Endothelial cell of umbilical vein (primary cell): ENCODE measurements at regions not wholly inside any gene's neighbourhood (a gene's known extent, or its start where the extent isn't known, plus 50 kb on each side); places are given as distances from the start of the nearest gene placed in this dataset.

Experiments
- BruUV-seq: library from RNA; stranded (reverse); fragments of 400-500 nt; replicated peaks from 2 replicates; lab custom pipeline; 2021; lab: Mats Ljungman, UMichigan
- CTCF ChIA-PET: fragments of 300-600, 350-600 bp; sonication (Branson Sonifier 250); formaldehyde crosslinking; loops from one replicate; lab custom pipeline; 2021; ENCODE audit warnings: antibody characterized with exemption, inconsistent platforms; lab: Charles Lee
- POLR2A ChIA-PET: fragments of 300-600, 350-600 bp; sonication (Branson Sonifier 250); formaldehyde crosslinking; loops from one replicate; lab custom pipeline; 2021; ENCODE audit warnings: antibody characterized with exemption, inconsistent platforms; lab: Charles Lee
- DNase-seq: peaks from one replicate; pipeline ENCODE4 v3.0.0-alpha.2; 2011; ENCODE audit warnings: low read depth, low spot score
- FAIRE-seq: peaks from 2 replicates; lab custom pipeline; 2011; peaks lifted over from hg19 to GRCh38; lab: Jason Lieb, UNC
- H2AFZ ChIP-seq: 2 replicates; pipeline ENCODE4 v1.6.0; 2012; ENCODE audit warnings: low read depth, low read length, control low read depth, inconsistent platforms
- H3K27ac ChIP-seq: 2 replicates; pipeline ENCODE4 v1.5.1; 2011; ENCODE audit warnings: low read depth, mild to moderate bottlenecking, control low read depth, low read length, moderate library complexity; ENCODE audit not compliant: insufficient read depth
- H3K27me3 ChIP-seq, 2 experiments: 2 replicates each; pipeline versions ENCODE4 v1.6.0 to v1.6.1; 2011; ENCODE audit warnings: low read length in 2 of 2, mixed read lengths in 1 of 2; ENCODE audit not compliant: control insufficient read depth in 2 of 2, insufficient read depth in 2 of 2
- H3K36me3 ChIP-seq, 2 experiments: 2 replicates in 1 of 2; 3 replicates in 1 of 2; pipeline ENCODE4 v1.5.1; 2011; ENCODE audit warnings: low read length in 2 of 2, mild to moderate bottlenecking in 1 of 2, moderate library complexity in 1 of 2; ENCODE audit not compliant: control insufficient read depth in 2 of 2, insufficient read depth in 2 of 2; ENCODE audit errors: extremely low read depth in 1 of 2
- H3K4me1 ChIP-seq: 3 replicates; pipeline ENCODE4 v1.5.1; 2011; ENCODE audit warnings: mild to moderate bottlenecking, low read length; ENCODE audit not compliant: control insufficient read depth, insufficient read depth; ENCODE audit errors: extremely low read depth
- H3K4me2 ChIP-seq: 2 replicates; pipeline ENCODE4 v1.6.1; 2011; ENCODE audit warnings: low read length, control low read depth, mixed read lengths; ENCODE audit not compliant: insufficient read depth
- H3K4me3 ChIP-seq, 3 experiments: fragments of 200-600 bp in 1 of 3; sonication (generic), shearing (Covaris generic) in 1 of 3; replicated peaks in 1 of 3; 2 replicates each; pipeline ENCODE4 v1.5.1; 2011 to 2016; ENCODE audit warnings: control low read depth in 3 of 3, low read length in 3 of 3, mild to moderate bottlenecking in 2 of 3, inconsistent platforms in 1 of 3, low read depth in 1 of 3, moderate library complexity in 1 of 3; ENCODE audit not compliant: insufficient read depth in 1 of 3
- H3K79me2 ChIP-seq: 2 replicates; pipeline ENCODE4 v1.6.0; 2012; ENCODE audit warnings: low read length, inconsistent platforms; ENCODE audit not compliant: control insufficient read depth, insufficient read depth
- H3K9ac ChIP-seq: replicated peaks from 2 replicates; pipeline ENCODE3; 2011; ENCODE audit warnings: low read length, control low read depth; ENCODE audit not compliant: insufficient read depth; ENCODE audit errors: extremely low read depth
- H3K9me1 ChIP-seq: replicated peaks from 3 replicates; pipeline ENCODE4 v1.6.0; 2011; ENCODE audit warnings: mild to moderate bottlenecking, low read length; ENCODE audit not compliant: control insufficient read depth, insufficient read depth; ENCODE audit errors: extremely low read depth
- H3K9me3 ChIP-seq: replicated peaks from 2 replicates; pipeline ENCODE4 v1.5.1; 2012; ENCODE audit warnings: low read length, inconsistent platforms; ENCODE audit not compliant: control insufficient read depth, insufficient read depth
- H4K20me1 ChIP-seq: replicated peaks from 2 replicates; pipeline ENCODE3; 2011; ENCODE audit warnings: mild to moderate bottlenecking, low read length; ENCODE audit not compliant: control insufficient read depth, insufficient read depth; ENCODE audit errors: extremely low read depth
- CTCF ChIP-seq, 2 donors: IDR thresholded peaks; 1 replicate in 1 of 2; 2 replicates in 1 of 2; pipeline ENCODE4 v1.5.1; 2011; ENCODE audit warnings: low read length in 2 of 2, mild to moderate bottlenecking in 2 of 2, moderate library complexity in 2 of 2, control low read depth in 1 of 2, inconsistent platforms in 1 of 2, low read depth in 1 of 2; ENCODE audit not compliant: insufficient read depth in 1 of 2; ENCODE audit errors: extremely low read depth in 1 of 2
- EZH2 ChIP-seq: IDR thresholded peaks from 2 replicates; pipeline ENCODE4 v1.6.1; 2012; ENCODE audit warnings: borderline replicate concordance, low read depth, mild to moderate bottlenecking, moderate library complexity, low read length, inconsistent platforms; ENCODE audit not compliant: severe bottlenecking
- FOS ChIP-seq: IDR thresholded peaks from 2 replicates; pipeline ENCODE4 v1.6.1; 2011; ENCODE audit warnings: mild to moderate bottlenecking, low read length, moderate library complexity, borderline replicate concordance; ENCODE audit not compliant: insufficient read depth
- GATA2 ChIP-seq: IDR thresholded peaks from 2 replicates; pipeline ENCODE4 v1.7.0; 2011; ENCODE audit warnings: low read depth, mild to moderate bottlenecking, moderate library complexity, mixed read lengths, low read length; ENCODE audit not compliant: insufficient read length, insufficient read depth
- JUN ChIP-seq: IDR thresholded peaks from 2 replicates; pipeline ENCODE4 v1.6.1; 2011; ENCODE audit warnings: borderline replicate concordance, low read depth; ENCODE audit not compliant: insufficient read length, insufficient read depth
- MAX ChIP-seq: IDR thresholded peaks from 2 replicates; pipeline ENCODE4 v1.6.1; 2011; ENCODE audit not compliant: insufficient read depth, insufficient read length
- MYC ChIP-seq: IDR thresholded peaks from one replicate; pipeline ENCODE4 v1.6.1; 2011; ENCODE audit warnings: mild to moderate bottlenecking, low read depth, low read length
- POLR2A ChIP-seq: IDR thresholded peaks from 2 replicates; pipeline ENCODE4 v1.6.1; 2012; ENCODE audit warnings: low read depth, mild to moderate bottlenecking, control low read depth, low read length
- POLR2AphosphoS5 ChIP-seq: IDR thresholded peaks from 2 replicates; pipeline ENCODE4 v1.6.1; 2012; ENCODE audit warnings: low read depth, mild to moderate bottlenecking, control low read depth, low read length, moderate library complexity; ENCODE audit not compliant: insufficient read depth
- dilution Hi-C: fragments of 300-500 bp; cut with MboI; formaldehyde crosslinking; loops from one replicate; pipeline ENCODE4 v1.15.0; 2019; ENCODE audit warnings: low sequenced_read_pairs; ENCODE audit not compliant: extremely low pct_ligation_motif_present
- intact Hi-C: fragments of 100-400 bp; cut with micrococcal nuclease; formaldehyde crosslinking; loops from one replicate; pipeline ENCODE4 v1.10.0; 2022

- intact Hi-C loops (no loop called here), dilution Hi-C loops (no loop called here)
- H3K36me3 ChIP-seq = no peaks in the 10 kb centered on the region
- no peak overlapping the region for H3K4me2 ChIP-seq
- ChIA-PET POLR2A (no interaction called here), CTCF (no interaction called here)
- no peaks in the 10 kb centered on the region for H3K9me3 ChIP-seq
- H2AFZ ChIP-seq = no peak overlapping the region
- no peak overlapping the region for H3K9ac ChIP-seq
- no TSS peak for BruUV-seq
- no peaks in the 10 kb centered on the region for H3K27me3 ChIP-seq
- no peaks in the 10 kb centered on the region for H3K79me2 ChIP-seq
- H3K9me1 ChIP-seq = no peaks in the 10 kb centered on the region
- TF ChIP-seq MYC (no peak), POLR2A (no peak), EZH2 (no peak), CTCF (IDR thresholded peaks at IDR 0.05; ENCODE audit: extremely low read depth in 1 of 2, insufficient read depth in 1 of 2, low read depth in 1 of 2, low read length in 2 of 2) (no peak), MAX (no peak), JUN (no peak), GATA2 (no peak), FOS (no peak), POLR2AphosphoS5 (no peak)
- no peak for FAIRE-seq
- H4K20me1 ChIP-seq = no peaks in the 10 kb centered on the region
- DNase-seq = no peak
- H3K4me1 ChIP-seq = peaks cover 22% of the 10 kb centered on the region
- H3K27ac ChIP-seq = no peak overlapping the region
- H3K4me3 ChIP-seq = no peak overlapping the region
Observed at GRCh38 chr15:66952756-66953522, 112.5 kb upstream of the SMAD3 start.
